SH-SY5Y (cell line): ENCODE measurements at regions not wholly inside any gene's neighbourhood (a gene's known extent, or its start where the extent isn't known, plus 50 kb on each side); places are given as distances from the start of the nearest gene placed in this dataset.

ENCODE experiments used
- GATA2 ChIP-seq: IDR thresholded peaks from 2 replicates; pipeline ENCODE4 v1.6.1; 2011; ENCODE audit warnings: mild to moderate bottlenecking, low read depth, low read length
- GATA3 ChIP-seq: IDR thresholded peaks from 2 replicates; pipeline ENCODE4 v1.6.1; 2011; ENCODE audit warnings: low read depth, mild to moderate bottlenecking, low read length, moderate library complexity

DNA sequence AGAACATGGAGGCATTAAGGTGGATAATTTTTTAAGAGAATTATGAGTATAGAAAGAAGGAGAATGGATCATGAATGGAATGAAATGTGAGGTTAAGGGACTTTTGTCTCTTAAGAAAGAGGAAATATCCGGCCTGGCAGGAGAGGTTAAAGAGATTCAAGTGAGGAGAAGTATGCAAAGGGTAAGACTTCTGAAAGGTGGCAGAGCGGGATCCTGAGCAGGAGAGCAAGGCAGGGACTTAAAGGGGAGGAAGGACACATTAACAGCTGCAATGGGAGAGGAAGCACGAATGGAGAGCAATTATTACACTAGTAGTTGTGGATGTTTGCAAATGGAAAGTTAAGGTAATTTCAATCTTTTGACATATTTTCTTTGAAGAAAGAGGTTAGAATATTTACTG is 171.0 kb downstream of the KITLG start:
- no peak for TF ChIP-seq GATA2
- no peak for TF ChIP-seq GATA3
